ENCODE measurements at regions not wholly inside any gene's neighbourhood (a gene's known extent, or its start where the extent isn't known, plus 50 kb on each side); places are given as distances from the start of the nearest gene placed in this dataset.

GRCh38 chr2:153179808-153180207 is 298.8 kb downstream of the RPRM start:
- TF ChIP-seq, protein P1, sequence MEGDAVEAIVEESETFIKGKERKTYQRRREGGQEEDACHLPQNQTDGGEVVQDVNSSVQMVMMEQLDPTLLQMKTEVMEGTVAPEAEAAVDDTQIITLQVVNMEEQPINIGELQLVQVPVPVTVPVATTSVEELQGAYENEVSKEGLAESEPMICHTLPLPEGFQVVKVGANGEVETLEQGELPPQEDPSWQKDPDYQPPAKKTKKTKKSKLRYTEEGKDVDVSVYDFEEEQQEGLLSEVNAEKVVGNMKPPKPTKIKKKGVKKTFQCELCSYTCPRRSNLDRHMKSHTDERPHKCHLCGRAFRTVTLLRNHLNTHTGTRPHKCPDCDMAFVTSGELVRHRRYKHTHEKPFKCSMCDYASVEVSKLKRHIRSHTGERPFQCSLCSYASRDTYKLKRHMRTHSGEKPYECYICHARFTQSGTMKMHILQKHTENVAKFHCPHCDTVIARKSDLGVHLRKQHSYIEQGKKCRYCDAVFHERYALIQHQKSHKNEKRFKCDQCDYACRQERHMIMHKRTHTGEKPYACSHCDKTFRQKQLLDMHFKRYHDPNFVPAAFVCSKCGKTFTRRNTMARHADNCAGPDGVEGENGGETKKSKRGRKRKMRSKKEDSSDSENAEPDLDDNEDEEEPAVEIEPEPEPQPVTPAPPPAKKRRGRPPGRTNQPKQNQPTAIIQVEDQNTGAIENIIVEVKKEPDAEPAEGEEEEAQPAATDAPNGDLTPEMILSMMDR (IDR thresholded peaks at IDR 0.05; ENCODE audit: insufficient read depth, low read depth, low read length) = no peak
- H3K36me3 ChIP-seq (ENCODE audit: control insufficient read depth, insufficient read depth, low read length) = no peaks in the 10 kb centered on the region
- no peak overlapping the region for H3K4me3 ChIP-seq (ENCODE audit: low read depth, low read length)
- no peaks in the 10 kb centered on the region for H3K27me3 ChIP-seq (ENCODE audit: control insufficient read depth, insufficient read depth, low read length)
- CTCF ChIA-PET = no interaction called here
- POLR2A ChIA-PET = no interaction called here
- no peak for DNase-seq (ENCODE audit: low read depth)

- TF ChIP-seq, protein P1 (IDR thresholded peaks at IDR 0.05; ENCODE audit: insufficient read depth, low read depth, low read length) = no peak
Measured at GRCh38 chr2:153169609-153170008, 309.0 kb downstream of the RPRM start.

DNA sequence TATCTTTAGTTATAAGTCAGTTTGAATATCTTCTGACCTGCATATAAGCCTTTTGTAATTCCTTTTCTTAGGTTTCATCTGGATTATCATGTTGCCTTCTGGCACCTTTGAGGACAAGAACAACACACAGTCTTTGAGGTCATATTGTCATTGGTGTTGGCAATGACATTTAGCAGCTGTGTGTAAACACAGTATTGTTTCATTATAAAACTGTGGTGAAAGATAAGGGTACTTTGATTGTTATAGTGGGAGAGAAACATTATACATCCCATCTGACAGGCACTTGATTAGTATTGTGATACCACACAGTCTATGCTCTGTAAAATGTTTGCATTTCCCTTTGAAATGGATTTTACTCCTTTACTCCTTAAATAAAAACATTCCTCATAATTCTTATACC is 313.5 kb downstream of the RPRM start:
- DNase-seq (ENCODE audit: low read depth) = no peak
- TF ChIP-seq, protein P1 (IDR thresholded peaks at IDR 0.05; ENCODE audit: insufficient read depth, low read depth, low read length) = no peak
- Histone ChIP-seq H3K27me3 (ENCODE audit: control insufficient read depth, insufficient read depth, low read length) (no peaks in the 10 kb centered on the region), H3K4me3 (ENCODE audit: low read depth, low read length) (no peak overlapping the region), H3K36me3 (ENCODE audit: control insufficient read depth, insufficient read depth, low read length) (no peaks in the 10 kb centered on the region)
- ChIA-PET CTCF (no interaction called here), POLR2A (no interaction called here)

More at GRCh38 chr2:153169609-153170008, 309.0 kb downstream of the RPRM start:
- CTCF ChIA-PET = no interaction called here
- Histone ChIP-seq H3K27me3 (ENCODE audit: control insufficient read depth, insufficient read depth, low read length) (no peaks in the 10 kb centered on the region), H3K36me3 (ENCODE audit: control insufficient read depth, insufficient read depth, low read length) (no peaks in the 10 kb centered on the region), H3K4me3 (ENCODE audit: low read depth, low read length) (no peak overlapping the region)
- POLR2A ChIA-PET = no interaction called here
- DNase-seq (ENCODE audit: low read depth) = no peak

DNA sequence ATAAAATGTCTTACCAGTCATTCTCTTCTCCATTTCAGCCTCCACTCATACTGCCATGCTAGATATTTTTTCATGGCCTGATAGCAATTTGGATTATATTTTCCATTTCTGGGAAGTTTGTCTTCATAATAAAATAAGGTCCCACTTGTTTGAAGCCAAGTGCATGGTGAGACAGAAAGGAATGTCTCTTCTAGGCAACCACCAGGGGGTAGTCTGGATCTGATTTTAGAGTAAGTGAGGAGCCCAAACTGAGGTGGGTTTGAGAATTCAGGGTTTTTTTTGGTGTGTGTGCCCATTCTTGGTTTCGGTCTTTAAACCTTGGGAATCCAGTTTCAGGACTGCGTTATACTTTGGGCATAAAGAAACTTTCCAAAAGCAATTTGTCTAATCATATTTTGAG is 315.5 kb downstream of the RPRM start:
- Histone ChIP-seq H3K36me3 (ENCODE audit: control insufficient read depth, insufficient read depth, low read length) (no peaks in the 10 kb centered on the region), H3K27me3 (ENCODE audit: control insufficient read depth, insufficient read depth, low read length) (no peaks in the 10 kb centered on the region), H3K4me3 (ENCODE audit: low read depth, low read length) (no peak overlapping the region)
- ChIA-PET CTCF (no interaction called here), POLR2A (no interaction called here)
- TF ChIP-seq, protein P1 (IDR thresholded peaks at IDR 0.05; ENCODE audit: insufficient read depth, low read depth, low read length) = no peak
- no peak for DNase-seq (ENCODE audit: low read depth)

GRCh38 chr2:153156743-153157142 is 321.8 kb downstream of the RPRM start:
- POLR2A ChIA-PET = no interaction called here

More at GRCh38 chr2:153156743-153157142, 321.8 kb downstream of the RPRM start:
- no peak for DNase-seq (ENCODE audit: low read depth)
- H3K4me3 ChIP-seq (ENCODE audit: low read depth, low read length) = no peak overlapping the region
- CTCF ChIA-PET = no interaction called here
- H3K36me3 ChIP-seq (ENCODE audit: control insufficient read depth, insufficient read depth, low read length) = no peaks in the 10 kb centered on the region
- TF ChIP-seq, protein P1 (IDR thresholded peaks at IDR 0.05; ENCODE audit: insufficient read depth, low read depth, low read length) = no peak
- no peaks in the 10 kb centered on the region for H3K27me3 ChIP-seq (ENCODE audit: control insufficient read depth, insufficient read depth, low read length)

Measured in BJ (cell line).